Choroid plexus epithelial cell (primary cell): ENCODE measurements at regions not wholly inside any gene's neighbourhood (a gene's known extent, or its start where the extent isn't known, plus 50 kb on each side); places are given as distances from the start of the nearest gene placed in this dataset.

Experiments used
- DNase-seq: peaks from one replicate; pipeline ENCODE4 v3.0.0-alpha.2; 2010; ENCODE audit warnings: low read depth
- H3K4me3 ChIP-seq: 2 replicates; pipeline ENCODE4 v1.5.1; 2011; ENCODE audit warnings: low read depth, mild to moderate bottlenecking, control low read depth, low read length, moderate library complexity
- TF ChIP-seq, protein P1 (sequence below): conservative IDR thresholded peaks from 2 replicates; pipeline ENCODE4 v1.5.1; 2011; ENCODE audit warnings: low read depth, mild to moderate bottlenecking, control low read depth, inconsistent platforms, low read length, moderate library complexity

- TF ChIP-seq, protein P1, sequence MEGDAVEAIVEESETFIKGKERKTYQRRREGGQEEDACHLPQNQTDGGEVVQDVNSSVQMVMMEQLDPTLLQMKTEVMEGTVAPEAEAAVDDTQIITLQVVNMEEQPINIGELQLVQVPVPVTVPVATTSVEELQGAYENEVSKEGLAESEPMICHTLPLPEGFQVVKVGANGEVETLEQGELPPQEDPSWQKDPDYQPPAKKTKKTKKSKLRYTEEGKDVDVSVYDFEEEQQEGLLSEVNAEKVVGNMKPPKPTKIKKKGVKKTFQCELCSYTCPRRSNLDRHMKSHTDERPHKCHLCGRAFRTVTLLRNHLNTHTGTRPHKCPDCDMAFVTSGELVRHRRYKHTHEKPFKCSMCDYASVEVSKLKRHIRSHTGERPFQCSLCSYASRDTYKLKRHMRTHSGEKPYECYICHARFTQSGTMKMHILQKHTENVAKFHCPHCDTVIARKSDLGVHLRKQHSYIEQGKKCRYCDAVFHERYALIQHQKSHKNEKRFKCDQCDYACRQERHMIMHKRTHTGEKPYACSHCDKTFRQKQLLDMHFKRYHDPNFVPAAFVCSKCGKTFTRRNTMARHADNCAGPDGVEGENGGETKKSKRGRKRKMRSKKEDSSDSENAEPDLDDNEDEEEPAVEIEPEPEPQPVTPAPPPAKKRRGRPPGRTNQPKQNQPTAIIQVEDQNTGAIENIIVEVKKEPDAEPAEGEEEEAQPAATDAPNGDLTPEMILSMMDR = no peak
- DNase-seq = no peak
- no peak overlapping the region for H3K4me3 ChIP-seq
These were observed 365.0 kb downstream of the CCER1 start for GRCh38 chr12:90589956-90590355.

GRCh38 chr12:90585640-90586304, 369.2 kb downstream of the CCER1 start:
- TF ChIP-seq, protein P1 = no peak
- H3K4me3 ChIP-seq = no peak overlapping the region
- no peak for DNase-seq

DNA sequence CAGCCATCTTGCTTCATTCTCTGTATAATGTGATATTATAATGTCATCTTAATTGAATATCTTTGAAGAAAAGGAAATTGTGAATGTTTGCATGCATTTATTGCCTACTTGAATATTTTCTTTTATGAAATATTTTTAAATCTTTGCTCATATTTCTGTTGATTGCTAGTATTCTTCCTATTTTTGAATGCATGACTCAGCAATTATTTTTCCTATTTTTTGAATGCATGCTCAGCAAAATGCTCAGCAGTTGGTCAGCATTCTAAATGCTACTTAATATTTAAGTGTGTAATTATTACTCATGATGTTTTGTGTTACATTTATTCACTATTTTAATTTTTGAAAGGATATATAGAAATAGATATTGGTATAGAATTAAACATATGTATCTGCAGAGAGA, 378.3 kb downstream of the CCER1 start:
- TF ChIP-seq, protein P1 = no peak
- H3K4me3 ChIP-seq = no peak overlapping the region
- DNase-seq = peak; percentile 2

DNA sequence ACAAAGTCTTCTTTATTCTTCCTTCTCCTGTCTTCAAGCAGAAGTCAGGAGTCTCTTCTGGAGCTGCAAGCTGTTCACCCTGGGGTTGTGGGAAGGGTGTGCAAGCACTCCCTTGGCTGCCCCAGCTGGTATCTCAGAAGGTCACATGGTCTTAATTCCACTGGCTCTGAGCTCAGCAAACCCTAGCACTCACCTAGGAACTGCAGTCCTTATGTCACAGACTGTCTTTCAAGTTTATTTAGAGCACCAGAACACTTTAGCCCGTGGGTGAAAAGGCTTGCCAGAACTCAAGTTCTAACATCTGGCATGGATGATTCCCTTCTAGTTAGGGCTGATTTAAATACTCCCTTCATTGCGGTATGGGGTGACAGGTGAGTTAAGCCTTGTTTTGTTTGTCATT, 379.0 kb downstream of the CCER1 start:
- no peak overlapping the region for H3K4me3 ChIP-seq
- TF ChIP-seq, protein P1 = no peak
- no peak for DNase-seq

DNA sequence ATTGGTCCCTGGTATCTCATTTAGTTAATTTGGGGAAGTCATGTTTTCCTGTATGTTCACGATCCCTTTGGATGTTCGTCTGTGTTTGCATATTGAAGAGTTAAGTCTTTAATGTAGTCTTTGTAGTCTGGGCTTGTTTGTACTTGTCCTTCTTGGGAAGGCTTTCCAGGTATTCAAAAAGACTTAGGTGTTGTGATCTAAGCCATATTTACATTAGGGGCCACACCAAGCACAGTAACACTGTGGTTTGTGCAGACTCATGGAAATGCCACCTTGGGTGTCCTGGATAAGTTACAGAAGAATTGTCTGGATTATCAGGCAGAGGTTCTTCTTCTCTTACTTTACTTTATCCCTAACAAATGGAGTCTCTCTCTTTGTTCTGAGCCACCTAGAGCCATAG, 380.3 kb downstream of the CCER1 start:
- H3K4me3 ChIP-seq = no peak overlapping the region
- TF ChIP-seq, protein P1 = no peak

GRCh38 chr12:90572778-90573177, 382.2 kb downstream of the CCER1 start:
- H3K4me3 ChIP-seq = no peak overlapping the region
- no peak for DNase-seq
- TF ChIP-seq, protein P1 = no peak

More for the DNA sequence above, 380.3 kb downstream of the CCER1 start:
- DNase-seq = no peak

DNA sequence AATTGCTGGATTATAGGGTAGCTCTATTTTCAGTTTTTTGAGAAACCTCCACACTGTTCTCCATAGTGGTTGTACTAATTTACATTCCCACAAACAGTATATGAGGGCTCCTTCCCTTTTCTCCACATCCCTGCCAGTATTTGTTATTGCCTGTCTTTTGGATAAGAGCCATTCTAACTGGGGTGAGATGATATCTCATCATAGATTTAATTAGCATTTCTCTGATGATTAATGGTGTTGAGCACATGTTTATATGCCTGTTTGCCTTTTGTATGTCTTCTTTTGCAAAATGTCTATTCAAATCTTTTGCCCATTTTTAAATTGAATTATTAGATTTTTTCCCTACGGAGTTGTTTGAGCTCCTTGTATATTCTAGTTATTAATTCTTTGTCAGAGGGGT, 385.3 kb downstream of the CCER1 start:
- TF ChIP-seq, protein P1 = no peak
- DNase-seq = no peak
- H3K4me3 ChIP-seq = no peak overlapping the region
